Fibroblast of pulmonary artery (primary cell): ENCODE measurements at regions not wholly inside any gene's neighbourhood (a gene's known extent, or its start where the extent isn't known, plus 50 kb on each side); places are given as distances from the start of the nearest gene placed in this dataset.

Experiments
- DNase-seq: peaks from one replicate; pipeline ENCODE4 v3.0.0-alpha.2; 2010; ENCODE audit warnings: low read depth
- H3K4me3 ChIP-seq: replicated peaks from 2 replicates; pipeline ENCODE4 v1.5.1; 2011; ENCODE audit warnings: low read depth, mild to moderate bottlenecking, control low read depth, low read length, moderate library complexity
- TF ChIP-seq, protein P1 (sequence below): IDR thresholded peaks from 2 replicates; pipeline ENCODE4 v1.5.1; 2011; ENCODE audit warnings: mild to moderate bottlenecking, control low read depth, low read length, inconsistent platforms; ENCODE audit errors: missing control alignments

GRCh38 chr5:133779828-133780475 lies 167.6 kb upstream of the FSTL4 start:
- TF ChIP-seq, protein P1, sequence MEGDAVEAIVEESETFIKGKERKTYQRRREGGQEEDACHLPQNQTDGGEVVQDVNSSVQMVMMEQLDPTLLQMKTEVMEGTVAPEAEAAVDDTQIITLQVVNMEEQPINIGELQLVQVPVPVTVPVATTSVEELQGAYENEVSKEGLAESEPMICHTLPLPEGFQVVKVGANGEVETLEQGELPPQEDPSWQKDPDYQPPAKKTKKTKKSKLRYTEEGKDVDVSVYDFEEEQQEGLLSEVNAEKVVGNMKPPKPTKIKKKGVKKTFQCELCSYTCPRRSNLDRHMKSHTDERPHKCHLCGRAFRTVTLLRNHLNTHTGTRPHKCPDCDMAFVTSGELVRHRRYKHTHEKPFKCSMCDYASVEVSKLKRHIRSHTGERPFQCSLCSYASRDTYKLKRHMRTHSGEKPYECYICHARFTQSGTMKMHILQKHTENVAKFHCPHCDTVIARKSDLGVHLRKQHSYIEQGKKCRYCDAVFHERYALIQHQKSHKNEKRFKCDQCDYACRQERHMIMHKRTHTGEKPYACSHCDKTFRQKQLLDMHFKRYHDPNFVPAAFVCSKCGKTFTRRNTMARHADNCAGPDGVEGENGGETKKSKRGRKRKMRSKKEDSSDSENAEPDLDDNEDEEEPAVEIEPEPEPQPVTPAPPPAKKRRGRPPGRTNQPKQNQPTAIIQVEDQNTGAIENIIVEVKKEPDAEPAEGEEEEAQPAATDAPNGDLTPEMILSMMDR, result no peak
- no peak for DNase-seq
- no peak overlapping the region for H3K4me3 ChIP-seq

- TF ChIP-seq, protein P1, result no peak
- DNase-seq, result no peak
- H3K4me3 ChIP-seq, result no peak overlapping the region
These were observed 166.3 kb upstream of the FSTL4 start for GRCh38 chr5:133778636-133779035.

DNA sequence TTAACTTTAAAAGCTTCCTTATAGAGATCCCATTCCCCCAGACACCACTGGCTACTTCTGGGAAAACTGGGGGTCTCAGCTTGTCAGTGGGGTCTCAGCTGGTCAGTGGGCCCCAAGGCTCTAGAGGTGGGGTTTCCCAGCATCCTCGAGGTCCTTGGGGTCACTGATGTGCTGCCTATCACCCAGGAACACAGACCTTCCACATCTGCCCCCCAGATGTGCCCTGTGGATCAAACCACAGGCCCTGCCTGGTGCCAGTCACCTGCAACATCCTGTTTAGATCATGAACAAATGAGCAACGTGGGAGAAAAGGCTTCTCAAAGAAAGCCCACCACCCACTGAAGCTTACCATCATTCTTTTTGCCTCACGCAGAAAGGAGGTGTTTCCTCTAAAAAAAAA lies 165.6 kb upstream of the FSTL4 start:
- DNase-seq, result no peak
- H3K4me3 ChIP-seq, result no peak overlapping the region
- TF ChIP-seq, protein P1, result no peak

DNA sequence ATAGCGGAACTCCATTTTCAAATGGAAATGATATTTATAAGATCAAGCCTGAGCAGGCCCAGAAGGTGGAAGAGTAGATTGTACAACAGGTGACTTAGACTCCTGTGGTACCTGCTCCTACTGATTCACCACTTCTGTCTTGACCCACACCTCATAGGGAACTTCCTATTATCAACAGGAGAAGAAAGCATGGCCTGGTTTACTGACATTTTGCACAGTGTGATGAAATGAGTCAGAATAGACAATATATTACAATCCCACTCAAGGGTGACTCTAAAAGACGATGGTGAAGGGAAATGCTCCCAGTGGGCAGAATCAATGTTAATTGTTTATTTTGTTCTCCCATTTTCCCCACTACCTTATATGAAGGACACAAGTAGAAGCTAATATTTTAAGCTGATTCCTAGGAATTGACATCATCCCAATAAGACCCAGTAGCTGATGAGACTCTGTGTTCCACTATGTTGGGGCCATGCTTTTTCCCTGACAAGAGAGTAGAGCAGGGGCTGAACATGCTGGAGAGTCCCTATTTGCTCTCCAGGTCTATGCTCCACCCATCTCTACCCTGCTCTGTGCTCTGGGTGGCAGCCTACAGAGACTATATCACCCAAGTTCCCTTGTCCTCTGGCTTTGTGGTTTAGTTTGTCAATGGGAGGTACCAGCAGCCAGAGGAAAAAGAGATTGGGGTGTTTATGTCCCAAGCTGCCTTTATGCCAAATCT lies 163.4 kb upstream of the FSTL4 start:
- no peak for DNase-seq
- TF ChIP-seq, protein P1, result no peak
- H3K4me3 ChIP-seq, result no peak overlapping the region

- TF ChIP-seq, protein P1, result no peak
- H3K4me3 ChIP-seq, result no peak overlapping the region
- DNase-seq, result no peak
These were observed 161.2 kb upstream of the FSTL4 start for GRCh38 chr5:133773247-133774202.

GRCh38 chr5:133769842-133770241 lies 157.5 kb upstream of the FSTL4 start:
- TF ChIP-seq, protein P1, result no peak
- no peak for DNase-seq
- no peak overlapping the region for H3K4me3 ChIP-seq
